ENCODE measurements at regions not wholly inside any gene's neighbourhood (a gene's known extent, or its start where the extent isn't known, plus 50 kb on each side); places are given as distances from the start of the nearest gene placed in this dataset.
A peak's percentile ranks its signal among the peaks of the same experiment; 100 is the strongest.

DNA sequence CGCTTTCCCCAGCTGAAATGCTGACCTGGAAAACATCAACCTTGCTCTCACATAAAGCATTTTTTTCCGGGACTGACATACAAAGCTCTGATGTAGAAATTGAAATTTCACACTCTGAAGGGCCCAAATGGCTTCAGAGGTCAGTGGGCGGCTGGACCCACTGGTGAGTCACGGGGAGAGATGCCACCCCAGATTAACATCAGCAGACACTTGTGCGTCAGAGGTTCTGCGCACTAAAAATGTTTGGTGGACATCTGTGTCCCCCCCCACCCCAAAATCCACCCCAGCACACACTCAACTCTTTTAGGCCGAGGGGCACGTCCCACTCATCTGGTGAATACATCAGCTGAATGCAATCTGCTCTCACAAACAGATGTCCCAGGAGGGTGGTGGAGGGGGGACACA is 208.9 kb downstream of the ASB1 start:
- no peak overlapping the region for H4K91ac ChIP-seq (ENCODE audit: low read depth, low read length)
- no peak overlapping the region for H4K8ac ChIP-seq (ENCODE audit: low read depth, low read length)
- H2AFZ ChIP-seq (ENCODE audit: insufficient read depth, low read length, poor library complexity), result no peak overlapping the region
- no peak overlapping the region for H2BK12ac ChIP-seq (ENCODE audit: low read length)
- no peaks in the 10 kb centered on the region for H3K27me3 ChIP-seq (ENCODE audit: insufficient read depth, low read length)
- no peaks in the 10 kb centered on the region for H3K36me3 ChIP-seq (ENCODE audit: control insufficient read depth in 1 of 2, insufficient read depth in 2 of 2, low read length in 2 of 2)
- no peak overlapping the region for H3K18ac ChIP-seq (ENCODE audit: low read length)
- no peak overlapping the region for H4K12ac ChIP-seq (ENCODE audit: low read depth, low read length)
- no peak overlapping the region for H2BK5ac ChIP-seq (ENCODE audit: low read depth, low read length, poor library complexity)
- no peak overlapping the region for H3K4me2 ChIP-seq (ENCODE audit: low read length)
- H3K14ac ChIP-seq (ENCODE audit: low read length), result no peak overlapping the region
- no peak overlapping the region for H3K4me3 ChIP-seq (ENCODE audit: low read depth, low read length)
- H2AK5ac ChIP-seq (ENCODE audit: low read length), result no peak overlapping the region
- DNase-seq, result peak in 1 of 2 donors; percentile 10
- H3K9me3 ChIP-seq (ENCODE audit: insufficient read depth, low read depth, low read length), result peaks cover 2% of the 10 kb centered on the region
- no peak overlapping the region for H3K23ac ChIP-seq (ENCODE audit: low read length)
- no peak overlapping the region for H2BK120ac ChIP-seq (ENCODE audit: insufficient read depth, low read length, poor library complexity)
- no peaks in the 10 kb centered on the region for H3K4me1 ChIP-seq (ENCODE audit: control insufficient read depth in 1 of 2, insufficient read depth in 2 of 2, low read length in 2 of 2)
- WGBS (ENCODE audit: extremely low coverage, insufficient coverage, insufficient read length), result no CpG with 5 or more reads among the region's 8 CpGs
- no peak overlapping the region for H3K4ac ChIP-seq (ENCODE audit: low read depth, low read length)
- H3K79me2 ChIP-seq (ENCODE audit: control insufficient read depth, insufficient read depth, low read length, poor library complexity), result no peaks in the 10 kb centered on the region
- no peak overlapping the region for H3K27ac ChIP-seq (ENCODE audit: low read depth, low read length)
- no peak overlapping the region for H3K9ac ChIP-seq (ENCODE audit: low read length)
- no peaks in the 10 kb centered on the region for H3K79me1 ChIP-seq (ENCODE audit: low read length)

- Histone ChIP-seq H3K27me3 (ENCODE audit: insufficient read depth, low read length) (no peaks in the 10 kb centered on the region), H2BK5ac (ENCODE audit: low read depth, low read length, poor library complexity) (no peak overlapping the region), H2AK5ac (ENCODE audit: low read length) (no peak overlapping the region), H3K36me3 (ENCODE audit: control insufficient read depth in 1 of 2, insufficient read depth in 2 of 2, low read length in 2 of 2) (no peaks in the 10 kb centered on the region), H4K91ac (ENCODE audit: low read depth, low read length) (no peak overlapping the region), H2BK120ac (ENCODE audit: insufficient read depth, low read length, poor library complexity) (no peak overlapping the region), H4K8ac (ENCODE audit: low read depth, low read length) (no peak overlapping the region), H3K4ac (ENCODE audit: low read depth, low read length) (no peak overlapping the region), H4K12ac (ENCODE audit: low read depth, low read length) (no peak overlapping the region), H3K9me3 (ENCODE audit: insufficient read depth, low read depth, low read length) (peaks cover 2% of the 10 kb centered on the region), H3K23ac (ENCODE audit: low read length) (no peak overlapping the region), H3K4me3 (ENCODE audit: low read depth, low read length) (no peak overlapping the region), H3K79me2 (ENCODE audit: control insufficient read depth, insufficient read depth, low read length, poor library complexity) (no peaks in the 10 kb centered on the region), H3K79me1 (ENCODE audit: low read length) (no peaks in the 10 kb centered on the region), H3K14ac (ENCODE audit: low read length) (no peak overlapping the region), H3K4me2 (ENCODE audit: low read length) (no peak overlapping the region), H2AFZ (ENCODE audit: insufficient read depth, low read length, poor library complexity) (no peak overlapping the region), H3K27ac (ENCODE audit: low read depth, low read length) (no peak overlapping the region), H3K9ac (ENCODE audit: low read length) (no peak overlapping the region), H3K4me1 (ENCODE audit: control insufficient read depth in 1 of 2, insufficient read depth in 2 of 2, low read length in 2 of 2) (no peaks in the 10 kb centered on the region), H3K18ac (ENCODE audit: low read length) (no peak overlapping the region), H2BK12ac (ENCODE audit: low read length) (no peak overlapping the region)
- peak; percentile 83 to 93 for DNase-seq
- WGBS (ENCODE audit: extremely low coverage, insufficient coverage, insufficient read length), result no CpG with 5 or more reads among the region's 23 CpGs
Observed at GRCh38 chr2:238636269-238637073, 209.7 kb downstream of the ASB1 start.

- Histone ChIP-seq H2AK5ac (ENCODE audit: low read length) (no peak overlapping the region), H3K9me3 (ENCODE audit: insufficient read depth, low read depth, low read length) (peaks cover 2% of the 10 kb centered on the region), H3K27me3 (ENCODE audit: insufficient read depth, low read length) (no peaks in the 10 kb centered on the region), H3K18ac (ENCODE audit: low read length) (no peak overlapping the region), H2BK120ac (ENCODE audit: insufficient read depth, low read length, poor library complexity) (no peak overlapping the region), H3K23ac (ENCODE audit: low read length) (no peak overlapping the region), H3K9ac (ENCODE audit: low read length) (no peak overlapping the region), H3K79me1 (ENCODE audit: low read length) (no peaks in the 10 kb centered on the region), H4K8ac (ENCODE audit: low read depth, low read length) (no peak overlapping the region), H3K36me3 (ENCODE audit: control insufficient read depth in 1 of 2, insufficient read depth in 2 of 2, low read length in 2 of 2) (no peaks in the 10 kb centered on the region), H3K14ac (ENCODE audit: low read length) (no peak overlapping the region), H3K4me1 (ENCODE audit: control insufficient read depth in 1 of 2, insufficient read depth in 2 of 2, low read length in 2 of 2) (no peaks in the 10 kb centered on the region), H3K79me2 (ENCODE audit: control insufficient read depth, insufficient read depth, low read length, poor library complexity) (no peaks in the 10 kb centered on the region), H2BK5ac (ENCODE audit: low read depth, low read length, poor library complexity) (no peak overlapping the region), H4K12ac (ENCODE audit: low read depth, low read length) (no peak overlapping the region), H3K4ac (ENCODE audit: low read depth, low read length) (no peak overlapping the region), H4K91ac (ENCODE audit: low read depth, low read length) (no peak overlapping the region), H2AFZ (ENCODE audit: insufficient read depth, low read length, poor library complexity) (no peak overlapping the region), H2BK12ac (ENCODE audit: low read length) (no peak overlapping the region), H3K4me3 (ENCODE audit: low read depth, low read length) (peak overlapping the region; percentile 18), H3K27ac (ENCODE audit: low read depth, low read length) (no peak overlapping the region), H3K4me2 (ENCODE audit: low read length) (no peak overlapping the region)
- DNase-seq, result peak in 1 of 2 donors; percentile 29
- WGBS (ENCODE audit: extremely low coverage, insufficient coverage, insufficient read length), result no CpG with 5 or more reads among the region's 20 CpGs
Observed at GRCh38 chr2:238638100-238638981, 209.5 kb upstream of the TWIST2 start.

DNA sequence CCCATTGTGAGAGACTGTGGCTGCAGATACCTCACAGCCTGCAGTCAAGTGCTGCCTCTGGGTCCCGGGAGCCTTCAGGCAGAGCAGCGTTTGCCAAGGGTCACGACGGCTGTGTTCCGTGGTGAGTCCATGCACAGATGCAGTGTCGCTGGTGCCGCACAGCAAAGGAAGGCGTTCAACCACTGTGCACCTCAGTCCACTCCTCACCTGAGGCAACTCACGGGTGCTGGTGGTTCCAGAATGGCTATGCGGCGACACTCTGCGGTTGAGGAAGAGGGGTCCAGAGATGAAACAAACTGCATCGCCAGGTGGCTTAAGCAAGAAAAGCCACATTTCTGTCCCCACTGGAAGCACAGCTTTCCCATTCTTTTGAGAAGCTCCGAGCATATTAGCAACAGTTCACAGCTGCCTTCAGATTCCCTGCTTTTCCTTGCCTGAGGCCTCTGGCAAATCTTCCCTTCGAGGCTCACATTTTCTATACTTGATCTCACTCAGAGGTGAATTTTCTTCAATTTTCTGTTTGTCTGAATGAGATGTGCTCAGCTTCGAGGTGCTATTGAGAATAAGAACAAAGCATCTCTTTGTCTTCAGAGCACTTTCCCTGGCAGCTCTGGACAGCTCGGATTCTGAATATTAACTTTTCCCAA is 208.8 kb upstream of the TWIST2 start:
- H2AFZ ChIP-seq (ENCODE audit: insufficient read depth, low read length, poor library complexity), result no peak overlapping the region
- H3K9ac ChIP-seq (ENCODE audit: low read length), result no peak overlapping the region
- H2BK5ac ChIP-seq (ENCODE audit: low read depth, low read length, poor library complexity), result no peak overlapping the region
- H3K4ac ChIP-seq (ENCODE audit: low read depth, low read length), result no peak overlapping the region
- no peak overlapping the region for H2BK12ac ChIP-seq (ENCODE audit: low read length)
- no peak overlapping the region for H2BK120ac ChIP-seq (ENCODE audit: insufficient read depth, low read length, poor library complexity)
- no peak overlapping the region for H4K91ac ChIP-seq (ENCODE audit: low read depth, low read length)
- no peak overlapping the region for H3K18ac ChIP-seq (ENCODE audit: low read length)
- no peaks in the 10 kb centered on the region for H3K27me3 ChIP-seq (ENCODE audit: insufficient read depth, low read length)
- no peak overlapping the region for H2AK5ac ChIP-seq (ENCODE audit: low read length)
- no peak overlapping the region for H4K12ac ChIP-seq (ENCODE audit: low read depth, low read length)
- no peak overlapping the region for H3K4me3 ChIP-seq (ENCODE audit: low read depth, low read length)
- H3K14ac ChIP-seq (ENCODE audit: low read length), result no peak overlapping the region
- peaks cover 2% of the 10 kb centered on the region for H3K9me3 ChIP-seq (ENCODE audit: insufficient read depth, low read depth, low read length)
- DNase-seq, result peak; percentile 44 to 57
- no CpG with 5 or more reads among the region's 17 CpGs for WGBS (ENCODE audit: extremely low coverage, insufficient coverage, insufficient read length)
- no peaks in the 10 kb centered on the region for H3K36me3 ChIP-seq (ENCODE audit: control insufficient read depth in 1 of 2, insufficient read depth in 2 of 2, low read length in 2 of 2)
- H3K79me1 ChIP-seq (ENCODE audit: low read length), result no peaks in the 10 kb centered on the region
- no peak overlapping the region for H3K23ac ChIP-seq (ENCODE audit: low read length)
- no peaks in the 10 kb centered on the region for H3K4me1 ChIP-seq (ENCODE audit: control insufficient read depth in 1 of 2, insufficient read depth in 2 of 2, low read length in 2 of 2)
- no peaks in the 10 kb centered on the region for H3K79me2 ChIP-seq (ENCODE audit: control insufficient read depth, insufficient read depth, low read length, poor library complexity)
- no peak overlapping the region for H3K27ac ChIP-seq (ENCODE audit: low read depth, low read length)
- no peak overlapping the region for H3K4me2 ChIP-seq (ENCODE audit: low read length)
- H4K8ac ChIP-seq (ENCODE audit: low read depth, low read length), result no peak overlapping the region

Measured in trophoblast cell (in vitro differentiated cells and primary cell).